ENCODE measurements at regions not wholly inside any gene's neighbourhood (a gene's known extent, or its start where the extent isn't known, plus 50 kb on each side); places are given as distances from the start of the nearest gene placed in this dataset.
A peak's percentile ranks its signal among the peaks of the same experiment; 100 is the strongest.
"Not testable (repeated sequence)": the region's sequence is repeated elsewhere in the genome, so short reads cannot be mapped to it uniquely, and the experiment has no call there.

GRCh38 chr5:125052584-125052983 is 306.1 kb upstream of the ZNF608 start:
- no peak for DNase-seq

- no peak for DNase-seq
These were observed 306.7 kb upstream of the ZNF608 start for GRCh38 chr5:125053179-125053578.

- DNase-seq, result peak; percentile 53
These were observed 307.7 kb upstream of the ZNF608 start for GRCh38 chr5:125054146-125054545.

GRCh38 chr5:125056671-125057485 is 310.4 kb upstream of the ZNF608 start:
- peak; percentile 58 for DNase-seq

- peak; percentile 90 for DNase-seq
These were observed 311.7 kb upstream of the ZNF608 start for GRCh38 chr5:125057912-125058826.

GRCh38 chr5:125059255-125060002 is 313.0 kb upstream of the ZNF608 start:
- peak; percentile 94 for DNase-seq

- DNase-seq, result no peak
These were observed 315.3 kb upstream of the ZNF608 start for GRCh38 chr5:125061726-125062125.

- DNase-seq, result peak; percentile 98
These were observed 318.4 kb upstream of the ZNF608 start for GRCh38 chr5:125064621-125065438.

GRCh38 chr5:125065741-125066140 is 319.3 kb upstream of the ZNF608 start:
- DNase-seq, result peak; percentile 69

GRCh38 chr5:125070961-125071360 is 324.5 kb upstream of the ZNF608 start:
- no peak for DNase-seq

GRCh38 chr5:125073090-125073489 is 326.7 kb upstream of the ZNF608 start:
- no peak for DNase-seq

GRCh38 chr5:125075567-125075966 is 329.1 kb upstream of the ZNF608 start:
- no peak for DNase-seq

GRCh38 chr5:125079028-125079427 is 332.6 kb upstream of the ZNF608 start:
- DNase-seq, result not testable (repeated sequence)

- no peak for DNase-seq
These were observed 334.7 kb upstream of the ZNF608 start for GRCh38 chr5:125081101-125081500.

GRCh38 chr5:125083981-125084380 is 337.5 kb upstream of the ZNF608 start:
- DNase-seq, result no peak

- DNase-seq, result peak; percentile 60
These were observed 339.5 kb upstream of the ZNF608 start for GRCh38 chr5:125085797-125086505.

- DNase-seq, result no peak
These were observed 342.2 kb upstream of the ZNF608 start for GRCh38 chr5:125088522-125089105.

- not testable (repeated sequence) for DNase-seq
These were observed 345.7 kb upstream of the ZNF608 start for GRCh38 chr5:125092138-125092537.

GRCh38 chr5:125093776-125094175 is 347.3 kb upstream of the ZNF608 start:
- DNase-seq, result no peak

GRCh38 chr5:125100342-125100741 is 353.9 kb upstream of the ZNF608 start:
- DNase-seq, result no peak

GRCh38 chr5:125100951-125101350 is 354.5 kb upstream of the ZNF608 start:
- DNase-seq, result peak; percentile 23
